Uterus (tissue), 2 donors: ENCODE measurements at regions not wholly inside any gene's neighbourhood (a gene's known extent, or its start where the extent isn't known, plus 50 kb on each side); places are given as distances from the start of the nearest gene placed in this dataset.

Source experiments
- POLR2A ChIP-seq, 2 donors: fragments of 450-650 bp; IDR thresholded peaks; one replicate each; pipeline ENCODE4 v1.6.1; 2016; ENCODE audit warnings: antibody characterized with exemption in 2 of 2, mild to moderate bottlenecking in 1 of 2, moderate library complexity in 1 of 2
- TF ChIP-seq, protein P1 (sequence below), 4 experiments: fragments of 200-600 bp in 2 of 4; fragments of 450-650 bp in 2 of 4; sonication (generic) in 2 of 4; IDR thresholded peaks; one replicate each; pipeline ENCODE4 v1.5.1; 2016 to 2019; ENCODE audit warnings: antibody characterized with exemption in 4 of 4, mild to moderate bottlenecking in 2 of 4, moderate library complexity in 1 of 4

DNA sequence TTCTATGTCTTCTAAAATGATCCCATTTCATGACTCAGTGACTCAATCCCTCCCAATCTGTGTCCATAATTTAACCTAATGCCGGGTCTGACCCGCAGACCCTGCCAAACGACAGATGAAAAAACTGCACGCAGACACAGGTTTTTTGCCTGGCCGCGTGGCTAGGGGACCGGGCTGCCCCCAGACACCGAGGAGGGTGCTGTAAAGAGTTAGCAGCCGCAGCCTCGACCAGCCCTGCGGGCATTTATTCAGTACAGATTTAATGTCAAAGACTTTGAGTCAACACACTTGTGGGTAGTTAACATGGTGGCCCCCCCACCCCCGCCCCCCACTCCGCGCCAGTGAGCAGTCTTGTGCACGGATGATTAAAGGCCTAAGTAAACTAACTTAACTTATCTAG lies 1324.7 kb downstream of the GATA3 start:
- TF ChIP-seq, protein P1, sequence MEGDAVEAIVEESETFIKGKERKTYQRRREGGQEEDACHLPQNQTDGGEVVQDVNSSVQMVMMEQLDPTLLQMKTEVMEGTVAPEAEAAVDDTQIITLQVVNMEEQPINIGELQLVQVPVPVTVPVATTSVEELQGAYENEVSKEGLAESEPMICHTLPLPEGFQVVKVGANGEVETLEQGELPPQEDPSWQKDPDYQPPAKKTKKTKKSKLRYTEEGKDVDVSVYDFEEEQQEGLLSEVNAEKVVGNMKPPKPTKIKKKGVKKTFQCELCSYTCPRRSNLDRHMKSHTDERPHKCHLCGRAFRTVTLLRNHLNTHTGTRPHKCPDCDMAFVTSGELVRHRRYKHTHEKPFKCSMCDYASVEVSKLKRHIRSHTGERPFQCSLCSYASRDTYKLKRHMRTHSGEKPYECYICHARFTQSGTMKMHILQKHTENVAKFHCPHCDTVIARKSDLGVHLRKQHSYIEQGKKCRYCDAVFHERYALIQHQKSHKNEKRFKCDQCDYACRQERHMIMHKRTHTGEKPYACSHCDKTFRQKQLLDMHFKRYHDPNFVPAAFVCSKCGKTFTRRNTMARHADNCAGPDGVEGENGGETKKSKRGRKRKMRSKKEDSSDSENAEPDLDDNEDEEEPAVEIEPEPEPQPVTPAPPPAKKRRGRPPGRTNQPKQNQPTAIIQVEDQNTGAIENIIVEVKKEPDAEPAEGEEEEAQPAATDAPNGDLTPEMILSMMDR (IDR thresholded peaks at IDR 0.05), result no peak
- TF ChIP-seq POLR2A (IDR thresholded peaks at IDR 0.05), result no peak
